ENCODE measurements at regions not wholly inside any gene's neighbourhood (a gene's known extent, or its start where the extent isn't known, plus 50 kb on each side); places are given as distances from the start of the nearest gene placed in this dataset.

GRCh38 chr2:106734165-106734564 lies 151.8 kb downstream of the ST6GAL2 start:
- DNase-seq (ENCODE audit: insufficient read length, low spot score) (no peak), FAIRE-seq (no peak)
- no peak for TF ChIP-seq CTCF (IDR thresholded peaks at IDR 0.05; ENCODE audit: insufficient read depth, missing control alignments)

- no peak for TF ChIP-seq CTCF (IDR thresholded peaks at IDR 0.05; ENCODE audit: insufficient read depth, missing control alignments)
- FAIRE-seq, result no peak
- DNase-seq (ENCODE audit: insufficient read length, low spot score), result no peak
Measured at GRCh38 chr2:106735807-106736206, 150.2 kb downstream of the ST6GAL2 start.

- no peak for FAIRE-seq
- TF ChIP-seq CTCF (IDR thresholded peaks at IDR 0.05; ENCODE audit: insufficient read depth, missing control alignments), result no peak
- no peak for DNase-seq (ENCODE audit: insufficient read length, low spot score)
Measured at GRCh38 chr2:106736221-106736620, 149.7 kb downstream of the ST6GAL2 start.

- FAIRE-seq, result no peak
- no peak for DNase-seq (ENCODE audit: insufficient read length, low spot score)
- no peak for TF ChIP-seq CTCF (IDR thresholded peaks at IDR 0.05; ENCODE audit: insufficient read depth, missing control alignments)
Measured at GRCh38 chr2:106745468-106745867, 140.5 kb downstream of the ST6GAL2 start.

- DNase-seq (ENCODE audit: insufficient read length, low spot score) (no peak), FAIRE-seq (no peak)
- no peak for TF ChIP-seq CTCF (IDR thresholded peaks at IDR 0.05; ENCODE audit: insufficient read depth, missing control alignments)
Measured at GRCh38 chr2:106749823-106750222, 136.1 kb downstream of the ST6GAL2 start.
